Activated naive CD8-positive, alpha-beta T cell treated with anti-CD3 and anti-CD28 coated beads, Interleukin-2, amount 50 U/mL, for 24 hours (primary cell): ENCODE measurements at regions not wholly inside any gene's neighbourhood (a gene's known extent, or its start where the extent isn't known, plus 50 kb on each side); places are given as distances from the start of the nearest gene placed in this dataset.

ENCODE experiments used
- ATAC-seq: fragments of 150-1000 bp; cut with Tn5 transposase; one replicate; pipeline ENCODE4 v1.10.0; 2021
- DNase-seq: peaks from one replicate; pipeline ENCODE4 v3.0.0; 2021
- H3K27ac Mint-ChIP-seq: one replicate; pipeline ENCODE4 v1.8.0; 2021; ENCODE audit warnings: mild to moderate bottlenecking, mixed read lengths
- H3K27me3 Mint-ChIP-seq: one replicate; pipeline ENCODE4 v1.8.0; 2021; ENCODE audit warnings: mixed read lengths
- H3K36me3 Mint-ChIP-seq: one replicate; pipeline ENCODE4 v1.8.0; 2021; ENCODE audit warnings: low read depth, mixed read lengths
- H3K4me1 Mint-ChIP-seq: one replicate; pipeline ENCODE4 v1.8.0; 2021; ENCODE audit warnings: mixed read lengths
- H3K4me3 Mint-ChIP-seq: one replicate; pipeline ENCODE4 v1.8.0; 2021; ENCODE audit warnings: mild to moderate bottlenecking, moderate library complexity, mixed read lengths
- H3K9me3 Mint-ChIP-seq: one replicate; pipeline ENCODE4 v1.8.0; 2021; ENCODE audit warnings: mixed read lengths

DNA sequence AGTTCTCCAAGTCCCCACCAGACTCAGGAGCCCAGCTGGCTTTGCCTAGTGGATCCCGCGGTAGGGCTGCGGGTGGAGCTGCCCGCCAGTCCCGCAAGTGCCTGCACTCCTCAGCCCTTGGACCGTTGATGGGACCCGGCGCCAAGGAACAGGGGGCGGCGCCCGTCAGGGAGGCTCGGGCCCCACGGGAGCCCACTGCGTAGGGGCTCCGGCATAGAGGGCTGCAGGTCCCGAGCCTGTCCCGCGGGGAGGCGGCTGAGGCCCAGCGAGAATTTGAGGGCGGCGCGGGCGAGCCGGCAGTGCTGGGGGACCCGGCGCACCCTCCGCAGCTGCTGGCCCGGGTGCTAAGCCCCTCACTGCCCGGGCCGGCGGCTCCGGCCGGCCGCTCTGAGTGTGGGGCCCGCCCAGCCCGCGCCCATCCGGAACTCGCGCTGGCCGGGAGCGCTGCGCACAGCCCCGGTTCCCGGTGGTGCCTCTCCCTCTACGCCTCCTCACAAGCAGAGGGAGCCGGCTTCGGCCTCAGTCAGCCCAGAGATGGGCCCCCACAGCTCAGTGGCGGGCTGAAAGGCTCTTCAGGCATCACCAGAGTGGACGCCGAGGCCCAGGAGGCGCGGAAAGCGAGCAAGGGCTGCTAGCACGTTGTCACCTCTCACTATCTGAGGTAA is 452.4 kb upstream of the LRFN5 start:
- Mint-ChIP-seq H3K27ac (no peak overlapping the region), H3K4me3 (no peak overlapping the region), H3K27me3 (no peaks in the 10 kb centered on the region), H3K9me3 (no peaks in the 10 kb centered on the region), H3K36me3 (no peaks in the 10 kb centered on the region), H3K4me1 (no peaks in the 10 kb centered on the region)
- no peak for ATAC-seq
- no peak for DNase-seq

GRCh38 chr14:41146391-41146790 is 460.3 kb upstream of the LRFN5 start:
- ATAC-seq (no peak), DNase-seq (no peak)
- no peaks in the 10 kb centered on the region for H3K4me1 Mint-ChIP-seq
- no peak overlapping the region for H3K27ac Mint-ChIP-seq
- H3K27me3 Mint-ChIP-seq, result no peaks in the 10 kb centered on the region
- no peaks in the 10 kb centered on the region for H3K9me3 Mint-ChIP-seq
- no peak overlapping the region for H3K4me3 Mint-ChIP-seq
- H3K36me3 Mint-ChIP-seq, result no peaks in the 10 kb centered on the region

DNA sequence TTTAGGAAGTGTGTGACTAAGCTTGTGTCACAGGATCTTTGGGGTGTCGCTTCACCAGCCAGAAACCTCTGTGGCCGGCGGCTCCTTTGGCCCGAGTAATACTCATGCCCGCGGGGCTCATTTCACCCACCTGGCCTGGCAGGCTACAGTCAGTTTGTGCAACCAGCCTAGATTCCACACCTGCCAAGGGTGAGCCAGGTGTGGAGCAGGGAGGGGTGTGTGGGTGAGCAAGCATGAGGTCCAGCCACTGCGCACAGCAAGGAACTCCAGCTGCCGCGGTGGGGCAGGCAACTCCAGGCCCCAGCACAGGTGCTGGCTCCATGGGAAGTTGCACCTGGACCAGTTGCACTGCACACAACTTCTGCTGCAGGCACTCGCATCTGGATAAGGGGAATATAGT is 462.3 kb upstream of the LRFN5 start:
- Mint-ChIP-seq H3K4me3 (no peak overlapping the region), H3K9me3 (no peaks in the 10 kb centered on the region), H3K4me1 (no peaks in the 10 kb centered on the region), H3K27ac (no peak overlapping the region), H3K27me3 (no peaks in the 10 kb centered on the region), H3K36me3 (no peaks in the 10 kb centered on the region)
- ATAC-seq (no peak), DNase-seq (no peak)

DNA sequence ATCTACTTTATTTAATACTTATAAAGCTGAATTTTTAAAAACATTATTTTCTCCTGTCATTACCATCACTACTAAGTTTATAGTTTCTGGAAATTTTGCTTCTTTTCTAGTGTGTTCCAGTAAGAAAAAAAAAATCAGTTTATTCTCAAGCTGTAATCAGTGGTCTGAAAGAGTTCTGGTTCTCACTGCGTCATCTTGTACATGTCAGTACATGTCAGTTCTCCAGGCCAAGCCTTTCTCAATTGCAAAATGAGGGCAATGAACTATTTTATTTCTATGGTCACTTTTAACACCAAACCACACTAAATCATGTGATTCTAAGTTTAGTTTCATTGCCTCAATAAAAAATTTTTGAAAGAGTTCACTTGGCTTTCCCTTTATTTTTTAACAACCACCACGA is 468.9 kb upstream of the LRFN5 start:
- H3K27ac Mint-ChIP-seq, result no peak overlapping the region
- no peaks in the 10 kb centered on the region for H3K4me1 Mint-ChIP-seq
- H3K36me3 Mint-ChIP-seq, result no peaks in the 10 kb centered on the region
- no peaks in the 10 kb centered on the region for H3K27me3 Mint-ChIP-seq
- H3K9me3 Mint-ChIP-seq, result peaks cover 8% of the 10 kb centered on the region
- no peak overlapping the region for H3K4me3 Mint-ChIP-seq
- no peak for ATAC-seq
- no peak for DNase-seq

- Mint-ChIP-seq H3K9me3 (no peaks in the 10 kb centered on the region), H3K4me3 (no peak overlapping the region), H3K36me3 (no peaks in the 10 kb centered on the region), H3K27me3 (no peaks in the 10 kb centered on the region), H3K27ac (no peak overlapping the region), H3K4me1 (no peaks in the 10 kb centered on the region)
- DNase-seq (no peak), ATAC-seq (no peak)
Measured at GRCh38 chr14:41130274-41130673, 476.4 kb upstream of the LRFN5 start.

DNA sequence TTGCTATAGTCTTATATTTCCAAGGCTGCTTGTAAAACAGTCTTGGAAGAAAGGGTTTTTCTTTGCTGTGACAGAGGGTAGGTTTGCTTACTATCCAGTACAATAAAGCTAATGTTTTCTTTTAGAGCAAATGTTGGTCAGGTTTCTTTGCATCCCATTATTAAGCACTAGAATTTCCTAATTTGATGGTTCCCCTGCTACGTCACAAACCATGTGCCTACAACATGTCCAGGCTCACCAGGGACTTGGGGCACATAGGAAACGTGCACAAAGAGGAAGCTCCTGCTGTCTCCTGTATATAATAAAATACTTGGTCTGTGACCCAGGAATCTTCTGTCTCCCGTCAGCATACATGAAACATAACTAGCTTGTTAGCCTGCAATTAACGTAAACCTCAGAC is 486.3 kb upstream of the LRFN5 start:
- H3K27ac Mint-ChIP-seq, result no peak overlapping the region
- DNase-seq (no peak), ATAC-seq (no peak)
- peaks cover 6% of the 10 kb centered on the region for H3K9me3 Mint-ChIP-seq
- no peaks in the 10 kb centered on the region for H3K36me3 Mint-ChIP-seq
- H3K4me1 Mint-ChIP-seq, result no peaks in the 10 kb centered on the region
- no peak overlapping the region for H3K4me3 Mint-ChIP-seq
- no peaks in the 10 kb centered on the region for H3K27me3 Mint-ChIP-seq

- no peaks in the 10 kb centered on the region for H3K27me3 Mint-ChIP-seq
Measured at GRCh38 chr14:41096131-41096530, 510.5 kb upstream of the LRFN5 start.

DNA sequence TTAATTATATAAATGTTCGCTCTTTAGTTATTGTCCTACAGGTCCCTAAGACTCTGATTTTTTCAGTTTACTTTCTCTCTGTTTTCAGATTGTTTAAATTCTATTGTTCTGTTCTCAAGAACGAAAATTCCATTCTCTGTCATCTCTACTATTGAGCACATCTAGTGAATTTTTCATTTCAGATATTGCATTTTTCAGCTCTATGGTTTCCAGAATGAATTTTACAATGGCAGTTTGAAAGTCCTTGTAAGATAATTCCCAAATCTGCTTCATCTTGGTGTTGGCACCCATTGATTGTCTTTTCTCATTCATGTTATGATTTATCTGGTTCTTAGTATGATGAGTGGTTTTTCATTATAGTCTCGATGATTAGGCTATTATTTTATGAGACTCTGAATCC is 519.6 kb upstream of the LRFN5 start:
- ATAC-seq (no peak), DNase-seq (no peak)
- Mint-ChIP-seq H3K27ac (no peak overlapping the region), H3K9me3 (peaks cover 29% of the 10 kb centered on the region), H3K27me3 (no peaks in the 10 kb centered on the region), H3K4me3 (no peak overlapping the region), H3K4me1 (no peaks in the 10 kb centered on the region), H3K36me3 (no peaks in the 10 kb centered on the region)

More at GRCh38 chr14:41096131-41096530, 510.5 kb upstream of the LRFN5 start:
- no peak for ATAC-seq
- Mint-ChIP-seq H3K36me3 (no peaks in the 10 kb centered on the region), H3K27ac (no peak overlapping the region), H3K4me1 (no peaks in the 10 kb centered on the region), H3K9me3 (peaks cover 8% of the 10 kb centered on the region), H3K4me3 (no peak overlapping the region)
- no peak for DNase-seq

DNA sequence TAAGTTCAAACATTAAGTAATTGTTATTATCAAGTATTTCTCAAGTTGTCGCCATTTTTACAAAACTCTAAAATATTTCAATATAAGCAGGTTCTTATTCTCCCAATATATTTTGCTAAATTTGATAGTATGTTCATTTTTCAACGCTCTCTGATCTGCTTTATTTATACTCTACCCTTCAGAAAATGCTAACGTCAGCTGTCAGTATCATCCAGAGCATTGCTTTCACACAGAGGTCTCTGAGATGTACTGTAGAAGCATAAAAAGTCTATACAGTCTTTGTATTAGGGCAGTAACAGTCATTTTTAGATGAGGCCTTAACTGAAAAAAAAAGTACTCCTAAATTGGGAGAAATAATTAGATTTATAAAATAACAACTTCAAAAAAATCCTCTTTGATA is 533.1 kb upstream of the LRFN5 start:
- peaks cover 5% of the 10 kb centered on the region for H3K9me3 Mint-ChIP-seq
- H3K27ac Mint-ChIP-seq, result no peak overlapping the region
- H3K4me3 Mint-ChIP-seq, result no peak overlapping the region
- no peaks in the 10 kb centered on the region for H3K27me3 Mint-ChIP-seq
- H3K36me3 Mint-ChIP-seq, result no peaks in the 10 kb centered on the region
- DNase-seq, result no peak
- H3K4me1 Mint-ChIP-seq, result no peaks in the 10 kb centered on the region
- no peak for ATAC-seq

- peaks cover 5% of the 10 kb centered on the region for H3K9me3 Mint-ChIP-seq
- no peaks in the 10 kb centered on the region for H3K27me3 Mint-ChIP-seq
- DNase-seq (no peak), ATAC-seq (no peak)
- H3K4me3 Mint-ChIP-seq, result no peak overlapping the region
- no peaks in the 10 kb centered on the region for H3K36me3 Mint-ChIP-seq
- H3K27ac Mint-ChIP-seq, result no peak overlapping the region
- H3K4me1 Mint-ChIP-seq, result no peaks in the 10 kb centered on the region
Measured at GRCh38 chr14:41072776-41073175, 533.9 kb upstream of the LRFN5 start.

DNA sequence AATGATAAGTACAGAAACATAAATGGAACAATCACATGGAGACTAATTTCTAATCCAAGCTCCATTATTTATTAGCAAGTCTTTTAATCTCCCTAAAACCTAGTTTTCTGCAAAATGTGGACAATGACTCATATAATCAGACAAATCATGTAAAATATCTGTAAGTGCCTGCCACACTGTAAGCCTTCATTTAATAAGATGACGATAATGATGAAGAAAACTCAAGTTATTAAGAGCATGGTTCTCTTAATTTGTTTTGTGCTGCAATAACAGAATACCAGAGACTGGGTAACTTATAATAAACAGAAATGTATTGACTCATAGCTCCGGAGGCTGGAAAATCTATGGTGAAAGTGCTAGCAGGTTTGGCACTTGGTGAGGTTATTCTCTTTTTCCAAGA is 535.3 kb upstream of the LRFN5 start:
- peaks cover 5% of the 10 kb centered on the region for H3K9me3 Mint-ChIP-seq
- H3K36me3 Mint-ChIP-seq, result no peaks in the 10 kb centered on the region
- no peaks in the 10 kb centered on the region for H3K27me3 Mint-ChIP-seq
- DNase-seq (no peak), ATAC-seq (no peak)
- no peak overlapping the region for H3K4me3 Mint-ChIP-seq
- no peak overlapping the region for H3K27ac Mint-ChIP-seq
- no peaks in the 10 kb centered on the region for H3K4me1 Mint-ChIP-seq

- H3K36me3 Mint-ChIP-seq, result no peaks in the 10 kb centered on the region
- no peaks in the 10 kb centered on the region for H3K9me3 Mint-ChIP-seq
- no peak overlapping the region for H3K27ac Mint-ChIP-seq
- H3K4me3 Mint-ChIP-seq, result no peak overlapping the region
- H3K4me1 Mint-ChIP-seq, result no peaks in the 10 kb centered on the region
- no peak for DNase-seq
- H3K27me3 Mint-ChIP-seq, result no peaks in the 10 kb centered on the region
- no peak for ATAC-seq
Measured at GRCh38 chr14:41062826-41063225, 543.9 kb upstream of the LRFN5 start.

DNA sequence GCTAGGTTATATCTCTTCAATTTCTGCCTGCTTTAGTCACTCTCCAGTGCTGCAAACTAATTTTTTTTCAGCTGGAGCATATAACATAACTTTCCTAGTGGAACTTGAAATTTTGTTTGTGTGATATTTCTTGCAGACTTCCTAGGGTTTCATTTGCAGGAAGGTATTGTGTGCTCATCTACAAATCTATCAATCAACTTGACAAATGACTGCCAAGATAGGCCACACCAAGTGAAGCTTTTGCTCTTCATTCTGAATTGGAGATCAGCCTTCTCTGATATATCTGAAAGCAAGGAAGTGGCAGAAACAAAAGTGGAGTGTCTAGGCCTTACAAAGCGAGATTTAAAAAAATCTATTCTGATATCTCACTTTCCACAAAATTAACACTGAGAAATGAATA is 551.1 kb upstream of the LRFN5 start:
- no peak overlapping the region for H3K27ac Mint-ChIP-seq
- DNase-seq, result no peak
- ATAC-seq, result no peak
- H3K27me3 Mint-ChIP-seq, result no peaks in the 10 kb centered on the region
- no peaks in the 10 kb centered on the region for H3K9me3 Mint-ChIP-seq
- H3K4me1 Mint-ChIP-seq, result no peaks in the 10 kb centered on the region
- no peak overlapping the region for H3K4me3 Mint-ChIP-seq
- no peaks in the 10 kb centered on the region for H3K36me3 Mint-ChIP-seq

- no peak overlapping the region for H3K4me3 Mint-ChIP-seq
- ATAC-seq, result no peak
- H3K4me1 Mint-ChIP-seq, result no peaks in the 10 kb centered on the region
- no peak overlapping the region for H3K27ac Mint-ChIP-seq
- DNase-seq, result no peak
- no peaks in the 10 kb centered on the region for H3K9me3 Mint-ChIP-seq
- no peaks in the 10 kb centered on the region for H3K36me3 Mint-ChIP-seq
- H3K27me3 Mint-ChIP-seq, result no peaks in the 10 kb centered on the region
Measured at GRCh38 chr14:41051801-41052200, 554.9 kb upstream of the LRFN5 start.

GRCh38 chr14:41047763-41048162 is 558.9 kb upstream of the LRFN5 start:
- Mint-ChIP-seq H3K36me3 (no peaks in the 10 kb centered on the region), H3K4me3 (no peak overlapping the region), H3K27me3 (no peaks in the 10 kb centered on the region), H3K27ac (no peak overlapping the region), H3K9me3 (no peaks in the 10 kb centered on the region), H3K4me1 (no peaks in the 10 kb centered on the region)
- ATAC-seq (no peak), DNase-seq (no peak)

GRCh38 chr14:41037388-41037787 is 569.3 kb upstream of the LRFN5 start:
- no peak for ATAC-seq
- no peaks in the 10 kb centered on the region for H3K4me1 Mint-ChIP-seq
- no peak overlapping the region for H3K4me3 Mint-ChIP-seq
- H3K36me3 Mint-ChIP-seq, result no peaks in the 10 kb centered on the region
- no peaks in the 10 kb centered on the region for H3K9me3 Mint-ChIP-seq
- H3K27ac Mint-ChIP-seq, result no peak overlapping the region
- DNase-seq, result no peak
- H3K27me3 Mint-ChIP-seq, result no peaks in the 10 kb centered on the region
